Activated CD4-positive, alpha-beta T cell treated with anti-CD3 and anti-CD28 coated beads, Interleukin-10, Interleukin-2, amounts not matched to agents 100 ng/mL and 50 ng/mL, durations not matched to agents 16 hours and 8 hours (primary cell): ENCODE measurements at regions not wholly inside any gene's neighbourhood (a gene's known extent, or its start where the extent isn't known, plus 50 kb on each side); places are given as distances from the start of the nearest gene placed in this dataset.

Experiments used
- DNase-seq: peaks from one replicate; pipeline ENCODE4 v3.0.0-alpha.2; 2020

DNA sequence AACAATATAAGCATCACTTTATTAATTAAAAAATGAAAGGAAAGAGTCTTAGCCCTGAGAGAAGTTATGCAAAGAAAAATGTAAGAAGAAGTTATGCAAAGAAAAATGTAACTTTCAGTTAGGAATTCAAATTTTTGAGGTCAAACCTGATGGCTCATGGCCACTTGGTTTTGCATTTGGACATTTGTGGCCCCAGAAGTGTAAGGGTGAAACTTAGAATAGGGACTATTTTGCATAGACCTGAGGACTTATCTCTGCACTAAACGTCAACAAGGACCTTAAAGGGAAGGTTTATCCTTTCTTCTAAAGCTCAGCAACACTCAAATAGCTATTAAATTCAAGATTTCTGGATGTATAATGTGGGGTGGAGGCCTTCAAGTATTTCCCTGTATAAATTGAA, 724.5 kb upstream of the POT1 start:
- DNase-seq: no peak

DNA sequence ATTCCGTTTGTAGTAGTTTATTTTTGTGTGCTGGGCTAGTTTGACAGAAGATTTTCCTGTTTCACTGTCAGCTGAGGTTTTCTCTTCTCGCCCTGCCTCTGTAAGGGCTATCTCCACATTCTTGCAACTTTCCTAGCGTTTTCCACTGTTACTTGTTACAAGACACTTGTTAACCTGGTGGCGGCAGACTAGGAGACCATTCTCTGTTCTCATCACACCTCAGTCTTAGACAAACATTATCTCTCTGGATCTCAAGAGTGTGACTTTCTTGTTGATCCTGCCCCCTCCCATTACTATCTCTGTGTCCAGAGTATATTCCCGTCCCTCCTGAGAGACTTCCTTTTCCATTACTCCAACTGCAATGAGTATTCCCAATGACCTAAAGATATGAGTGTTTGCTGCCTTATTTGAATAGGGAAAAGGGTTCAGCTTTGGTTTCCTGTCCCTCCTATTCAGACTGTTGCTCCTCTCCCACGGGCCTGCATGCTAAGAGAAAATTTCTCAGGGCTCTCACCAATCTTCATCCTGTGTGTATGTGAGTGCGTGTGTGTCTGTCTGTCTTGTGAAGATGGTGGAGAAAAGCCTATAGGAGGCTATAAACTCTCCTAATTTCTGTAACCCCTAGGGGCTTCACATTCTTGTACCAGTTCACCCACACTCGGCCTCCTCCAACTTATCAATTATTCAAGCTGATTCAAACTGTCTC, 722.4 kb upstream of the POT1 start:
- no peak for DNase-seq

DNA sequence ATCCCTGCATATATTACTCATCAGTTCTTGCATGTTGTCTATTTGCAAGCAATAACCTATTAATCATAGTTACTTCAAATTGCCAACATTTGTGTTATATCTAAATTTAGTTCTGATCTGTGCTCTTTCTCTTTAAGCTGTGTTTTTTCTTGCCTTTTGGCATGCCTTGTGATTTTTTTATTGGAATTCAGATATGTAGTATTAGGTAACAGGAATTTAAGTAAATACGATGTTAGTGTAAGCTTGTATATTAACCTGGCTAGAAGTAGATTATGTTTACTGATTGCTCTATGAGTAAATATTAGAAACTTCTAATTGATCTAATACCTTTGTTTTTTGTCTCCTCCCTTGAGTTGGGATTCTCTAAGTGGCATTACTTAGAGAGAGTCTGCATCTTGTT, 718.9 kb upstream of the POT1 start:
- no peak for DNase-seq

DNA sequence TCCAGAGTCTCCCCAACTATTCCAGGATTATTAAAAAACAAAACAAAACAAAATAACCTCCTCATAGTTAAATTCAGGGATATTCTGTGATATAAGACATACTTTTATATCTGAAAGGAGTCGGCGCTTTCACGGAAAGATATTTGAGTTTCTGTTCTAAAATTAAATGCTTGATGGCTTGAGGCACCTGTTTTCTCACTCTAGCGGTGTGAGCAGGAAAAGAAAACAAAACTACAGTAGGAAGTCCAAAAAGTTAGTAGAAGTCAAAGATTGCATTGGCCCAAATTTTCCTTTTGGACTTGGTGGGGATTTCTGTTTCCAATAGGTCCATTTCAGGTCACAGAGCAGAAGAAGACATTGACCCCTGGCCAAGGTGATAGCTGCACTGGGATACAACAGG, 716.1 kb upstream of the POT1 start:
- no peak for DNase-seq

DNA sequence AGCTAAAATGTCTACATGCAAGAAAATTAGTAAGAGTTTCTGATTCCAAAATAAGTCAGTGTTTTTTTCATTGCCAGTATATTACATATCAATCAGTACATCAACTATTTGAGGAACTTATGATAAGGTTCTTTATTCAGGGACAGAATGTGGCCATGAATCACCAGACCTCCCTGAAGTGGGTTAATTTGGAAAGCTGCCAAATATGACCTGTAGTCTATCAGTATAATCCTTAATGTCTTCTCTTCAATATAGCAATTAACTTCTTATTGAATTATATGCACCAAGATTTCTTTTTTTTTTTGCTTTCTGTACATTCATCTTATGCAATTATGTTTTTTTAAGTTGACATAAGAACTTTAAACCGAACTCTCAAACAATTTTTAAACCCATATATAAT, 714.5 kb upstream of the POT1 start:
- DNase-seq: no peak

DNA sequence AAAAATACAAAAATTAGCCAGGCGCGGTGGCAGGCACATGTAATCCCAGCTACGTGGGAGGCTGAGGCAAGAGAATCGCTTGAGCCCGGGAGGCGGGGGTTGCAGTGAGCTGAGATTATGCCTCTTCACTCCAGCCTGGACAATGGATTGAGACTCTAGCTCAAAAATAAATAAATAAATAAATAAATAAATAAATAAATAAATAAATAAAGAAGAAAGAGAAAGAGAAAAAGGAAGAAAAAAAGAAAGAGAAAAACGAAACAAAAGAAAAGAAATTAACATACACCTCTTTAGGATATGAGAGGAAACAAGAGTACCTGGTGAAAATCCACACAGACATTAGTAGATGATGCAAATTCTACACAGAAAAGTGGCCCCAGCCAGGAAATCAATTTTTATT, 713.7 kb upstream of the POT1 start:
- DNase-seq: no peak

DNA sequence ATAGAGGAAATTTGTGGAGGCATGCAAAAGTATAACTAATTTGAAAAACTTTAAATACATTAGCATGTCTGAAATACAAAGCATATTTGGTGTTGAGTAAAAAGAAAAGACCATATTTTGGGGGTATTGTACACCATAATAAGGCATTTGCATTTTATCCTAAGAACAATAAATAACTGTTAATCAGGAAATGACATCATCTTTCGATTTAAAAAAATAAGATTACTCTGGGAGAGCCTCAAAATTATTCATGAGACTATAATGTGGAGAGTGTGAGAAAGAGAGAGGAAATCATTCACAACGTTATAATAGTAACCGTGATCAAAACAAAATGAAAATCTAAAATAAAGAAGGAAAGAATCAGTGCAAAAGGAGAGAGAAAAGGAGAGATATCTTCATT, 712.3 kb upstream of the POT1 start:
- DNase-seq: no peak

DNA sequence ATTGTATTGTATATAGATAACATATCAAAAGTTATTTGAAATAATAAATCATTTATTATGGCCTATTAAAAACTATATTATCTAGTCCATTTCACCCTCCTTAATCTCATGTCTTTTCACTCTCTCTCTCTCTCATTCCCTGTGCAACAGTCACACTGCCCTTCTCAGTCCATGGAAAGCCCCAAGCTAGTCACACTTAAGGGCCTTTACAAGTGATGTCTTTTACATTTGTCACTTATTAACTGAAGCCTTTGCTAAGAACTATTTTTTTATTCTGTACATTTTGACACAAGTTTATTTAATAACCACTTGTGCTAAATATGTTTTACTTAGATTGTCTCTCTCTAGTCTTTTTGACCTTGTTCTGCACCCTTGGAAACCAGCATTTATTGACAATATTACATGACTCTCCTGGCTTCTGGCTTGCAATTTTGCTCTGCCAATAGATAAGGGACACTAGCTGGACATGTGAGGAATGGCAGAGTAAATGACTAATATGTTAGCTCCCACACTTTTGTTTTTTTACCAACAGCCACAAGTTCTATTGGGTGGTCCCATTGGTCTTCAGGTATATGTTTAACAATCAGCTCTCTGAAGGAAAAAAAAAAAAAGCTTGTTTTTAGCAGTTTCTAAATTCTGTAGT, 706.8 kb upstream of the POT1 start:
- no peak for DNase-seq

DNA sequence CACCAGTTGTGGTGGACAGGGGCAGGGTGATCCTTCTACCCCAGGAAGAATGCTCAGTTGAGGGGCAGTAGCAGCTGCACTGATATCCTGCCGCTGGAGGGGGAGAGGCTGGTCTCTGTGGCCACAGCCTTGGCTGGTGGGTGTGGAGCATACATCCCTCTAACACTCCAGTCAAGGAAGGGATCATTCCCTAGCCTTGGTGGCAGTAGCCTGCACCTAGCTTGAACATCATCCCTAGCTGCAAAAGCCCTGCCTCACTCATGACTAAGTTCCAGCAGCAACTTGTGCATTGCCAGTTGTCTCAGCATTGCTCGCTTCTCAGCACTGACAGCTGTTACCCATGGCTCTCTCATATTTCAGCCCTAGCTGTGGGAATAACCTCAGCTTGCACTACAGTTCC, 688.9 kb upstream of the POT1 start:
- no peak for DNase-seq

DNA sequence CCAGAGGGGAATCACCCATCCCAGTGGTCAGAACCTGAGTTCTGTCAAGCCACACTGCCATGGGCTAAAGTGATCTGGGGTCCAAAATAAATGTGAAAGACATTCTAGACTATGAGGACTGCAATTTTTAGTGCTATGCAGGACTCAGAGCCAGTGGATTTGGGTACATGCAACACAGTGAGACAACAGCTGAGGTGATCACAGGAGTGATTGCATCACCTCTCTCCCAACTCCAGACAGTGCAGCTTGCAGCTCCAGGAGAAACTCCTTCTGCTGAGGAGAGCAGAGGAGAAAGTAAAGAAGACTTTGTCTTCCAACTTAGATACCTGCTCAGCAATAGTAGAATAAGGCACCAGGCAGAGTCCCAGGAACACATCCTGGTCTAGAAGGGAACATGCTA, 682.0 kb upstream of the POT1 start:
- no peak for DNase-seq

DNA sequence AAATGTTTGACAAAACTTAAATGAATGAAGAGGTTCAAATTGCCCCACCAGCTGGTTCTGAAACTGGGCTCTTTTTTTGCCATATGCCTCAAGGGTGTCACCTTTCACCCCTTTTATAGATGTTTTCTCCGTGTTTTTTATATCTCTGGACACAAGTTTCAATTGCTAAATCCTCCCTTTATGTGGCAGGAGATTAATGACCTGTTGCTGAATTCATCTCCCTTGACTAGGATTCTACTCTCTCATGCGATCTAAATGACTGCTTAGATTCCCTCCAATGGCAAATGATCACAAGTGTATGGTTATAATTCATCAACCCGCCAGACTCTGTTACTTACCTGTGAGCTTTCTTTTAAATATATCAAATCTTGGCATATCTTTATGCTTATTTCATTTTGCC, 677.0 kb upstream of the POT1 start:
- DNase-seq: no peak

DNA sequence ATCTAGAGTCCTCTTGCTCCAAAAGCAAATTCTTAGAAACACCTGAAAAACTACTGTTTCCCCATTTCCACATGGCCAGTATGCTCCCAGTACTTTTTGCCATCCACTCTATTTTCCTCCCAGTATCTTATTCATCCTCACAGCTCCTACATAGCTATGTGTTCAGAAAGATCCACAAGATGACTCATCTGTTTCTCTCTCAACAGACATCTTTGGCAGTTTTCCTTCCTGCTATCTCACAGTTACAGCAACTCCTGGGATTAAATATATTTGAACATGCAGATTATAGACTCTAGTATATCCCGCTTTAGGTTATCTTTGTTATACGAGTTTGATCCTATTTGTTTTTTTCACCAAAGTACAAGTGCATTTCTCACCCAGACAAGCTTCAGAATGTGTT, 675.6 kb upstream of the POT1 start:
- no peak for DNase-seq

DNA sequence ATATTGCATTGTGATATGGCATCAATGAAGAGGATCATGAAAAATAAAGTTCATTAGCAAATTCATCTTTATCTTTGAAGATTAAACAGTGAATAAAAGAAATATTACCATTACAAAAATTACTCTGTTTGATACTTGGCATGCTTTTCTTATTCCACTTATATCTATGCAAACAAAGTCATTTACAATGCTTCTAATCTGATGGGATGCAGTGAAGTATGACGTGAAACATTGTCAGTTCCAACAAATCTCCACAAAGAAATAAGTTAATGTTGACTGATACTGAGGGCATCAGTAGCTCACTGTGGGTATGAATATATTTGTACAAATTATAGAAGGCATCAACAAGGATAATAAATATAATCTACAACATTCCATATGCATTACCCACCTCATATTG, 672.8 kb upstream of the POT1 start:
- DNase-seq: no peak

DNA sequence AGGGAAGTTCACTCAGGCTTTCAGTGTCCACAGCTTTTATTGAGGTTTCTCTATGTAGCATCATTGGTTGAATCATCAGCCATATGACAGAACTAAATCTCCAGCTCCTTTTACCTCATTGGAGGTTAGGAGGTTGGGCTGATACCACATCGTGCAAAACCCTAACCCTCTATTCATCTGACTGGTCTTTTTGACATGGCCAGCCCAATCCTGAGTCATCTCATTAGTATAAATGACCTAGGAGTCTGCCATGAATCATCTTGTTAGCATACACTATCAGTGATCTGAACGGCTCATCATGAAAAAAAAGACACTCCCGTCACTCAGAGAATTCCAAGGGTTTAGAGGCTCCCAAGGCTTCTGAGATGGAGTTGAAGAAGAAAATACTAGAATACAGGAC, 669.8 kb upstream of the POT1 start:
- DNase-seq: no peak

DNA sequence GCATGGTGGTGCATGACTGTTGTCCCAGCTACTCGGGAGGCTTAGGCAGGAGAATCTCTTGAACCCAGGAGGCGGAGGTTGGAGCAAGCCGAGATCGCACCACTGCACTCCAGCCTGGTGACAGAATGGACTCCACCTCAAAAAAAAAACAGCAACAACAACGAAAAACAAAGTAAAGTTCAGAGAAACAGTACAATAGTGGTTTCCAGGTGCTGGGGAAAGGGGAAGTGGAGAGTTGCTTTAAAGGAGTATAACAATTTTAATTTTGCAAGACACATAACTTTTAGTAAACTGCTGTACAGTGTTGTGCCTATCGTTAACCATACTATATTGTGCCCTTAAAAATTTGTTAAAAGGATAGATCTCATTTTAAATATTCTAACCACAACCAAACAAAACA, 662.7 kb upstream of the POT1 start:
- DNase-seq: no peak

DNA sequence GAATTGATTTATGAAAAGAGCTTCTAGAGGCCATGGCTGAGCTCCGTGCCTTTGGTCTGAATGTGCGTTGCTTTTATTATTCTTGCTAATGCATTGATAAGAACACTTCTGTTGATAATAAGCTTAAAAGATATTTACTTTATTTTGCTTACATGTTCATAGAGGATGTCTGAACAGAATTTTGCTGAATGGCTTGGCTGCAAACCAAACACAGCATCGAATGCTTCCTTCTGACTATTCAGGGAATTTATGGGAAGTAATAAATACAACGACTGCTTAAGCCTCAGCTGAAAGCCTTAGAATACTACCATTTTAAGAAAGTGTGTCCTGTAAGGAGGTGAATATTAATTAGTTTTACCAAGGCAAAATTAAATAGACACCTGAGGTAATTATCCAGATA, 643.5 kb upstream of the POT1 start:
- no peak for DNase-seq

DNA sequence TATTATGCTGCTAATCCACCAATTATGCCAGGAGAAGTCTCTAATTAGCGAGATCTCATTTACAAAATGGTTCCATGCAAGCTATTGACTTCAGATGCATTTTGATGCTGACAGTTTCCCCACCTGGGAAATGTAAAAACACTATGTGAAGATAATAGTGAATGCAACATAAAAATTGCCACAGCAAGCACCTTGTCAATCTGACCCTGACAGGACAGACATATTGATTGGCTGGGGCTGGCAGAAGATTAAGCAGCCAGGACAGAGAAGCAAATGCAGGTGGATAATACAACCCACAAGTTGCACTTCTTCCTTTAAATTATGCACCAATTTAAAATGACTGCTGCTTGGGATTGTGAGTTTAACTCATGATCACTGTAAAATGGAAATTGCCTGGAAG, 642.8 kb upstream of the POT1 start:
- DNase-seq: no peak

DNA sequence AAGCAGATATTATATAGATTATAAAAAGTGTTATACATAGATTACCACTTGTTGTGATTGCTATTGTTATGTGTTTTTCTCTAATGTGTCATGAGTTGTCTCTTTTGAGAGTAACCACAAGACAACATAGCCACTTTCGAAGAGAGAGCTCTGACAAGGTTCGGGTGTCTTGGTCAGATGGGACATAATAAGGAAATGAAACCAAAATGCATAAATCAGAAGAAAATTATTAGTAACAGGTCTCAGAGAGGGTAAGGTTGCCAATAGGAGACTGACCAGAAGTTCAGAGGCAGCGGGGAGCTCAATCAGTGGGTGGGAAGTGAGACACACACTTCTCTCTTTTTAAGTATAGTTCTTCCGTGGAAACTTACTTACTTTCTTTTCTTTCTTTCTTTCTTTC, 639.2 kb upstream of the POT1 start:
- DNase-seq: no peak

DNA sequence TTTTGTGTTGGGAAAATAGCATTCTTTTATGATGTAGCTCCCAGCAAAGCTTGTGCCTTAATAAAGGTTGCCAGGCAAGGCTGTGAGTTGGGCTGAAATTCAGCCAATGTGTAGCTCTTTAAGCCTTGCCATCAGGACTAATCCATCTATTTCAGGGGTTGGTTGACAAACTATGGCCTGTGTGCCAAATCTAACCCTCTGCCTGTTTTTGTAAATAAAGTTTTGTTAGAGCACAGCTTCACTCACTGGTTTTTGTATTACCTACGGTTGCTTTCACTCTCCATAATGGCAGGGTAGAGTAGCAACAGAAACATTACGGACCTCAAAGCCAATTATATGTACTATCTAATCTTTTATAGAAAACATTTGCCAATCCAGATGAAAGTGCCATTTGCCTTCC, 638.1 kb upstream of the POT1 start:
- DNase-seq: no peak

DNA sequence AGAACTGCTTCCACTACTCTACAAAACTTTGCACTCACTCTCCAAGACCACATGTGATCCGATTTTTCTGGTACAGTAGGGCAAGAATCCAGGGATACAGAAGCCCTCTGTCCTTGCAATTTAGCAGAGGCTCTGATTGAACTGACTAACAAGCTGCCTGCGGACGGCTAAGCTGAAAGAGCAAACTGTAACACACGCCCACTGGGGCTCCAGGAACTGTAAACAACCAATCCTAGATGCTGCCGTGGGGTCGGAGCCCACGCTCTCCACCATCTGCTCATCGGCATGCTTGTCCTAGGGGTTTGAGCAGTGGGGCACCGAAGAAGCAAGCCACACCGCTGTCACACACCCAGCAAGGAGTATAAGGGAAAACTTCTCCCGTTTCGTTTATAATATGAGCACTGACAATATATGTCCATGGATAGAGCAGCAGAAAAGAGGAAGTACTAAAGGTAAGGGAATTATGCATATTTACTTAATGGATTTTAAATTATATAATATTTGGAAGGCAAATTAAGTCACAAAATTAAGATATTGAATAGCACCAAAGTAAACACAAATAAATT, 634.4 kb upstream of the POT1 start:
- DNase-seq: no peak

DNA sequence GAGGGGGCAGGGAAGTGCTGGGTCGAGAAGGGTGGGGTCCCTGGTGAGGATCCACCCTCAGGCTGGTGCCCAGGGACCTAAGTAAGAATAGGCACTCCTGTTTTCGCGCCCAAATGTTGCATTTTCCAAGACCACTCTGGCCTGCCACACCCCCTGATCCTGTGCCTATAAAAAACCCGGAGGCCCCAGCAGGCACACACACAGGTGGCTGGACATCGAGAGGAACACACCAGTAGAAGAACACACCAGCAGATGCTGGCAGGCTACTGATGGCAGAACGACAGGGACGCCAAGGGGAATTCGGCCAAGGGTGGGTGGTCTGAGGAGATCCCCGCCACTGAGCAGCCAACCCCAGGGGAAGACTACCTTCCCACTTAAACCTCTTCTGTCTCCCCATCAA, 633.9 kb upstream of the POT1 start:
- DNase-seq: no peak

DNA sequence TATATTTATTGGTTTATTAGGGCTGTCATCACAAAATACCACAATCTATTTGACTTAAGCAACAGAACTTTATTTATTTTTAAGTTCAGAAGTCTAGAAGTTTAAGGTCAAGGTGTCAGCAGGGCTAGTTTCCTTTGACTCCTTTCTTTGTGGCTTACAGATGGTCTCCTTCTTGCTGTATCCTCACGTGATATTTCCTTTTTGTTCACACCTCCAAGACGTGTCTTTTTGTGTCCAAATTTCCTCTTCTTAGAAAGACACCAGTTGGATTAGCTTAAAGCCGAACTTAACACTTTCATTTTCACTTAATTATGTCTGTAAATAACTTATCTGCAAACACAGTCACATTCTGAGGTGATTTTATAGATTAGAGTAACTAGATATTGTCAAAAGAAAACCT, 631.4 kb upstream of the POT1 start:
- no peak for DNase-seq

DNA sequence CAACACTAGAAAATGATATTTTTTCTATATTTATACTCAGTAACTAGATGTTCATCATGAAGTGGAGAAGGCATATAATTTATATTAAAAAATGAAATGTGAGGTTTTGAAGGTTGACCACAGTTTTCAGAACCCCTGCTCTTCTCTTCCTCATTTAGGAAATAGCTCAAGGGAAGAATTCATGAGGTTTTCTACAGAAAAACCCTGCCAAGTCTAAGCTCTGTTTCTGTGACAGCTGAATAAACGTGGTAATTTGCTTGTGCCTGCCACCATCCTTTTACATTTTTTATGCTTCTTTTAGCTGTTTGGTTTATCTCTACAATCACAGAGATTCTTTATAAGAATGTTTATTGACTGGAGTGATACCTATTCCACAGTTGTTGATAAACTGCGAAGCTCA, 630.3 kb upstream of the POT1 start:
- DNase-seq: no peak

DNA sequence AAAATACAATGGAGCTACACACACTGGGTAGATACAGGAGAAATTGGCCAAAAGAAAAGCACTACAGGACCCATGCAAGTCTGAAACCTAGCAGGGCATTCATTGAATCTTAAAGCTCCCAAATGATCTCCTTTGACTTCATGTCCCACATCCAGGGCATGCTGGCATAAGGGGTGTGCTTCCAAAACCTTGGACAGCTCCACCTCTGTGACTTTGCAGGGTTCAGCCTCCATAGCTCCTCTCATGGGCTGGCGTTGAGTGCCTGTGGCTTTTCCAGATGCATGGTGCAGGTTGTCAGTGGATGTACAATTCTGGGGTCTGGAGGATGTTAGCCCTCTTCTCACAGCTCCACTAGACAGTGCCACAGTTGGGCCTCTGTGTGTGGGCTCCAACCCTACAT, 626.3 kb upstream of the POT1 start:
- no peak for DNase-seq

DNA sequence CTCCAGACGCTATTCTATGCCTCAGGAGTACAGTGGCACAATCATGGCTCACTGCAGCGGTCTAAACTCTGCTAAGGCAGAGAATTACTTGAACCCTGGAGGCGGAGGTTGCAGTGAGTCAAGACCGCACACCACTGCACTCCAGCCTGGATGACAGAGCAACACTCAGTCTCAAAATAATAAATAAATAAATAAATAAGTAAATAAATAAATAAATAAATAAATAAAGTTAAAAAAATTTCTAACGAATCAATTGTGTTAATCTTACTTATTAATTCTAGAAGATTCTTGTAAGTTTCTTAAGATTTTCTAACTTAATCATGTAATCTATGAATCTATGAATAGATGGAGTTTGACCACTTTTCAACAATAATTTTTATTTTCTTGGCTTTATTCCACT, 621.4 kb upstream of the POT1 start:
- DNase-seq: no peak
